T-helper 1 cell treated with Interleukin-12 subunit alpha and Interleukin-12 subunit beta and Interleukin-4 antibody, amounts not matched to agents 30 ng/mL and 1 ng/mL, for 36 hours (primary cell): ENCODE measurements at regions not wholly inside any gene's neighbourhood (a gene's known extent, or its start where the extent isn't known, plus 50 kb on each side); places are given as distances from the start of the nearest gene placed in this dataset.

Experiments used
- intact Hi-C: fragments of 100-400 bp; cut with micrococcal nuclease; formaldehyde crosslinking; loops from one replicate; pipeline ENCODE4 v1.15.1; 2024

GRCh38 chr6:137816688-137817618 is 50.1 kb upstream of the TNFAIP3 start:
- intact Hi-C loops, result loop anchor here (1.0 kb wide), 1 partner anchor 7 kb away; no protein-coding TSS in a partner anchor
